ENCODE measurements at regions not wholly inside any gene's neighbourhood (a gene's known extent, or its start where the extent isn't known, plus 50 kb on each side); places are given as distances from the start of the nearest gene placed in this dataset.

- no peak for TF ChIP-seq POLR2A (IDR thresholded peaks at IDR 0.05)
- no peak for TF ChIP-seq CTCF (IDR thresholded peaks at IDR 0.05)
Observed at GRCh38 chr10:28924717-28925116, 247.4 kb downstream of the BAMBI start.

All from tibial nerve (tissue), 3 donors.